GM19023 (cell line): ENCODE measurements at regions not wholly inside any gene's neighbourhood (a gene's known extent, or its start where the extent isn't known, plus 50 kb on each side); places are given as distances from the start of the nearest gene placed in this dataset.

ENCODE experiments used
- ATAC-seq: cut with Tn5 transposase; IDR thresholded peaks from one replicate; pipeline ENCODE4 v1.9.1; 2021; ENCODE audit warnings: mild to moderate bottlenecking, moderate library complexity; ENCODE audit not compliant: unreplicated experiment

DNA sequence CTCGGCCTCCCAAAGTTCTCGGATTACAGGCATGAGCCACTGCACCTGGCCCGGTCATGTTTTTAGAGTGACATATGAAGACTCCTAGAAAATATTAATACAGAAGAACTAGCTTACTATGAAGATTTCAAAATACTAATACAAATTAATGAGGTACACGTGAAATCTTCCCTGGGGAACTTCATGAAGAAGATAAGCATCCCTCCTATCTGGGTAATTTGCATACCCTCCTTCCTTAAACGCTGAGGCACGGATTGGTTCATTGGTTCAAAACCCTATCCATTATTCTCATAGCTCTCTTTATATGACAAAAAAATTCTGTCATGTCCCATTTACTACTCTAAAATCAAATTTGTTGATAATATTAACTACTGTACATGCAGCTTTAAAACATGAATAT, 224.8 kb upstream of the KLF14 start:
- ATAC-seq = no peak

DNA sequence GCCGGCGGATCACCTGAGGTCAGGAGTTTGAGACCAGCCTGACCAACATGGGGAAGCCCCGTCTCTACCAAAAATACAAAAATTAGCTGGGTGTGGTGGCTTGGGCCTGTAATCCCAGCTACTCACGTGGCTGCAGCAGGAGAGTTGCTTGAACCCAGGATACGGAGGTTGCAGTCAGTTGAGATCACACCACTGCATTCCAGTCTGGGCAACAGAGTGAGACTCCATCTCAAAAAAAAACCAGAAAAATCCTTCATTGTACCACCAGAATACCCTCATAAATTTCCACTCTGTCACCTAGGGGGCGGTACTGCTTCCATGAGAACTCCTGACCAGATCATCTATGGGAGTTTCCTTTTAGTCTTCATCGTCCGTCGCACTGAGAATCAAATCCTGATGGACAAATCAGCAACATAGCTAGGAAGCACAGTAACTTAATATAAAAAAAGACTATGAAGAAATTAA, 225.8 kb upstream of the KLF14 start:
- no peak for ATAC-seq

DNA sequence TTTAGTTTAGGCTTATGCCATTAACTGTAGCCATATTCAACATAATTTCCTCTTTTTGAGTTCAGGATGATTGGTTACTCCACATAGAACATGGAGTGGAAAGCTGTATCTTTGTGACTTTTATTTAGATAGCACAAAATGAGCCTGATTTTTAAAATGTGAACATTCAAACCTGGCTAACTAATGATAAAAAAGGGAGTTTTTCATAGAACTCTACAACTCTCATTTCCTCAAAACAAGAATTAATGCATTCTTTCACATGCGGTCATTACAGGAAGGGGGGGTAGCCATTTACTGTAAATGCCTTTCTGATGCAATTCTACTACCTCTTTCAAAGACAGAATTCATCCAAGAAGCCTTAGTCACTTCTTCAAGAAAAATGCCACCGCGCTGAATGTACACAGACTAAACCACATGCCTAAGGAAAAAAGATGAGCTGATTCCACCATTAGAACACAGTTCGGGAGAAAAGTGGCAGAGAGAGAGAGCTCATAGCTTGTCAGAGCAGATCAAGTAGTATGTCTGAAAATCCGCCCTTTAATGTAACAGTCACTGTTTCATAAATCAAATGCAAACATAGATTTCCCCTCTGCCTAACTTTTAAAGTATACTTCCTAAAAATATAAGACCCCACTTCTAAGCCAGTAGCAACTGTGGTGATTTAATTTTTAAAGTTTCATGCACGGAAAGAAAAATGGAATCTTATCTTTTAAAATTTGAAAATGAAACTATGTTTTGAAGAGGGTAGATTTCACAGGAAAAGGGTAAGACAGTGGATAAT, 226.4 kb upstream of the KLF14 start:
- ATAC-seq = no peak

DNA sequence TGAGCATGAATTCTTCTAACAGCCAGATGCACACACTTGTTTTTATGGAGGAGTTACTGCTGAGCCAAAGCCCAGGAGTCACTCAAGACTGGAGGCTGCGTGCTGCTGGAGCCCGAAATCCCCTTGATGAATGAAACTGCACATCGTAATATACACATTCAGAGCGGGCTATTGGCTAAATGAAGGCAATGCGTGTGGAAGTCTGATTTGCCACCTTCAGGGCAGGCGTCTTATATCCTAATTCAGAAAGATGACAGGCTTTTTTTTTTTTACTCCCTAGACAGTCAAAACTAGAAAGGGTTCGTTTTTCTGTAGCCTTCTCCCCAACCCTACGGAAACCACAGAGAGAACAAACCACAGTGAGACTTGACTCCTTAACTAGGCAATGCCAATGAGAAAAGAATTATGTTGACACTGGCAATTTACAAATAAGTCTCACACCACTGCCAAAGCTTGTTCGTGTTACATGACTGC, 227.2 kb upstream of the KLF14 start:
- peak; percentile 73 for ATAC-seq

DNA sequence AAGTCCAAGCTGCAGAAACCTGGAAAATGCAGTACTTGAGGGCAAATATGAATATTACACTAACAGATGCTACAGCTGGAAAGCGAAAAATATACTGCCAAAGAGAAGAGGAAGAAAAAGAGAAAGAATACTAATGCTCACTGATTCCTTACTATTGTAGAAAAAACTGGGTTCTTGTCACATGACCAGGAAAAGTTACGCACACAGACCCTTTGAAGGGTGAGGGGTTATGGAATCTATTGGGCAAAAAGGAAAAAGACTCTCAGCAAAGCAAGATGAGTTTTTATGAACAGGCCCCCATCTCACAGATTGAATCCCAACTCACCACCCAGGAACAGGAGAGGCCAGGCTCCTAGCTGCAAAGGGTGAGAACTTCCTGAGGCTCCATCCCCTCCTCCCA, 228.1 kb upstream of the KLF14 start:
- ATAC-seq = no peak

DNA sequence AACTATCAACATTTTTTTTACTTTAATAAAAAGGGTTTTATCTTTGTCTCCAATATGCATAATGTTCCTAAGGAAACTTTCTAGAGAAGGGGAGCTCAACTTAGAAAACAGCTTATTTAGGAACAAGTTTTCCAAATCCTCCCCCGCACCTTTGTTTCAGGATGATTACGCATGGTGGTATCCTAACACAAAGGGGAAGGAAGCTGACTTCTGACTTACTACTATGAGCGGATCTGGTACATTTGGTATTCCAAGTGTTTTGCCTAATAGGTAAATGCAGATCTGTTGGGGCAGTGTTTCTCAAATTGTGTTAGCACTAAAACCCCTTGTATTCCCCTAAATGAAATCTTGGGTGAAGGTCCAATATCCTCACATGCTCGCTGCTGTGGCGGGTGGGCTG, 229.3 kb upstream of the KLF14 start:
- ATAC-seq = no peak

DNA sequence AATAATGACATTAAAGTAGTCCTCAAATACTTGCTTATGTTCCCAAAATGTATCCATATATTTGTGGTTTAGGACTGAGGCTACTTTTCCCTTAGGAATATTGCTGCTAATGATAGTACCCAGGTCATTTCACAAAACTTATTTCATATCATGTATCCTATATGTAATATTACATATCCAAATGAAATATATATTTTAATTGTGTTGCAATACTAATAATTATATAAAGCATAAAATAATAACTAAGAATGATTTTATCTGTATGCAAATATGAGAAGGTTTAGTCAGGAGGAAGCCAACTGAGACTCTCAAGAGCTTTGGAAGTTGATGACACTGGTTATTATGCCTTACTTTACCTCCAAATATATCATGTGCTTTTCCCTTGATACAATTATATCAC, 231.5 kb upstream of the KLF14 start:
- no peak for ATAC-seq

DNA sequence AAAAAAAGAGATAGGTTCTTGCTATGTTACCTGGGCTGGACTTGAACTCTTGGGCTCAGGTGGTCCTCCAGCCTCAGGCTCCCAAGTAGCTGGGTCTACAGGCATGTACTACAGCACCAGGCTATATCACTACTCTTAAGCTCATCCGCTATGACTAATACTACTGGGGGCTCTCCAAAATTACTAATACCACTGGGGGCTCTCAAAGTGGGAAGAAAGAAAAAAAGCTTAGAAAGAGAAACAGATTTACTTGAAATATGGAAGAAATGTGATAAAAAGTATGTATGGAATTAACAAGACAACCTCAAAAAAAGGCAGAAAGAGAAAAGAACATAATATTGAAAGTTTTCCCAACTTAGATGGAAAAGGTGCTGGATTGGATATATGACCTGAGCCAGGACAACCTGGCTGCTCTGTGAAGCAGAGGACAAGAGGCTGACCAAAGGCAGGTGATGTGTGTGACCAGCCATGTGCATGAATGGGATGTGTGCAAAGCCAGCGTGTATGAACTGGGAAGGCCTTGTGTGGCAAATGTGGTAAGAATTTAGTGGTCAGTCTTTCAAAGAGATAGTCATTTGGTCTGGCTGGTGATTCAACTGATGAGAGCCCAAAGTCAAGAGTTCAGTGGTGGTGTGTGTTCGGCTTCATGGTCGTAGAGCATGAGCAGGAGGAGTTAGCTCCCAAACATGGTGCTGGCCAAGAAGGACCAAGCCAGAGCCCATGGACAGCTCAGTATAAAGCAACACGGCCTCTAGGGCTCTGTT, 232.4 kb upstream of the KLF14 start:
- ATAC-seq = peak; percentile 69

DNA sequence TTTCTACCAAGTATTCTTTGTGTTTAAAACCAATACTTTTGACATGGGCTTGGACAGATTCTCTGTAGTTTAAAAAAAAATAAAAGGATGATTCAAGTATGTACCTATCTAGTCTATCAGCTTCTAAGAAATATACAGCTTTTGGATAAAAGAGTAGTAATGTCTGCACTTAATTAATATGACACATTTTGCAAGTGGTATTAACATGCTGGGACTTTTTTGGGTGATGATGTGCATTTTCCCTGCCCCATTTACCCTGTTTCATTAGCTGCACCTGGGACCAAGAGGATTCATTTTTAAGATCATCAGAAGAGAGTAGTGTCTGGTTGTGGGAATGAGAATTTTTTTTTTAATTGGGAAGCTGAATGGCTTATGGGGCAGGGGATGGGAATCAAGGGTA, 236.2 kb upstream of the KLF14 start:
- ATAC-seq = no peak

DNA sequence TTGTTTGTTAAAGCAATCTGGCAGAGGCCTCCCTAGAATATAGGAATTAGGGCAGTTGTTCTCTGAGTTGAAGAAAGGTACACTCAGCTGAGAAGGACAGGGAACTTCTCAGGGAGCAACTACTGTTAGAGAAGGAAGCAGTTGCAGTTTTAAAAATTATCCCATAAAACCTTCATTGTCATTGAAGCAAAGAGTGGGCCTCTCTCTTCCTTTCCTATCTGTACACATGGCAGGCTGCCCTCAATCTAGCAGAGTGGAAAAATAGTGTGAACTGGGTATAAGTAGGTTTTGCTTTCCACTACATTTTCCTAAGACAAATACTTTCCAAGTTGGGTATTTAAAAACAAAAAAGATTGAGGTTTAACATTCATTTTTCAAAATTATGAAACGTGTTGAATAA, 236.7 kb upstream of the KLF14 start:
- ATAC-seq = no peak

DNA sequence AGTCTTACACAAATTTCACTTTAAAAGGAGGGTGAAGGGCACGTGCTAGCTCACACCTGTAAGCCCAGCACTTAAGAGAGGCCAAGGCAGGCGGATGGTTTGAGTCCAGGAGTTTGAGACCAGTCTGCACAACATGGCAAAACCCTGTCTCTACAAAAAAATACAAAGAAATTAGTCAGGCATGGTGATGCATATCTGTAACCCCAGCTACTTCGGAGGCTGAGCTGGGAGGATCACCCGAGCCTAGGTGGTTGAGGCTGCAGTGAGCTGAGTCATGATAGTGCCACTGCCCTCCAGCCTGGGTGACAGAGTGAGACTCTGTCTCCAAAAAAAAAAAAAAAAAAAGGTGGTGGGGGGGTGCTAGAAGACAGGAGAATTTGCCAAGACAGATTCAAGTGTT, 237.3 kb upstream of the KLF14 start:
- ATAC-seq = no peak

DNA sequence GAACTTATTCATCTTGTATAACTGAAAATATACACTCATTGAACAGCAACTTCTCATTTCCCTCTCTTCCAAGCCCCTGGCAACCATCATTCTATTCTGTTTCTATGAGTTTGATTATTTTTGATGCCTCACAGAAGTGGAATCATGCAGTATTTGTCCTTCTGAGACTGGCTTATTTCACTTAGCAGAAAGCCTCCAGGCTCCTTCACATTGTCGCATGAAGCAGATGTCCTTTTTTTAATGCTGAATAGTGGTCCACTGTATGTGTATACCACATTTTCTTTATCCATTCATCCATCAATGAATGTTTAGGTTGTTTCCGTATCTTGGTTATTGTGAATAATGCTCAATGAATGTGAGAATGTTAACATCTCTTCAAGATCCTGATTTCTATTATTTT, 238.2 kb upstream of the KLF14 start:
- ATAC-seq = no peak

DNA sequence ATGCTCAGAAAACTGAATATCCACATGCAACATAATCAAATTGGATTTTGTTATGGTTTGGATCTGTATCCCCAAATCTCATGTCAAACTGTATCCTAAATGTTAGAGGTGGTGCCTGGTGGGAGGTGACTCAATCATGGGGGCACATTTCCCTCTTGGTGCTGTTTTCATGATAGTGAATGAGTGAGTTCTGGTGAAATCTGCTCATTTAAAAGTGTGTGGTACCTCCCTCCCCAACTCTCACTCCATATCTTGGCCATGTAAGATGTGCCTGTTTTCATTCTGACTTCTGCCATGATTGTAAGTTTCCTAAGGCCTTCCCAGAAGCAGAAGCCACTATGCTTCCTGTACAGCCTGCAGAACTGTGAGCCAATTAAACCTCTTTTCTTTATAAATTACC, 239.6 kb upstream of the KLF14 start:
- no peak for ATAC-seq

DNA sequence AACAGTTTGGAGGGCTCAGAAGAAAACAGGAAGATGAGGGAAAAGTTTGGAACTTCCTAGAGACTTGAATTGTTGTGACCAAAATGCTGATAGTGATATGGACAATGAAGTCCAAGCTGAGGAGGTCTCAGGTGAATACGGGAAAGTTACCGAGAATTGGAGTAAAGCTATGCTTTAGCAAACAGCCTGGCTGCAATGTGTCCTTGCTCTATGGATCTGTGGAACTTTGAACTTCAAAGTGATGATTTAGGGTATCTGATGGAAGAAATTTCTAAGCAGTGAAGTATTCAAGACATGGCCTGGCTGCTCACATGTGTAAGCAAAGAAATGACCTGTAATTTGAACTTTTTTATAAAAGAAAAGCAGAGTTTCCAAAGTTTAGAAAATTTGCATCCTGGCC, 240.2 kb upstream of the KLF14 start:
- no peak for ATAC-seq

DNA sequence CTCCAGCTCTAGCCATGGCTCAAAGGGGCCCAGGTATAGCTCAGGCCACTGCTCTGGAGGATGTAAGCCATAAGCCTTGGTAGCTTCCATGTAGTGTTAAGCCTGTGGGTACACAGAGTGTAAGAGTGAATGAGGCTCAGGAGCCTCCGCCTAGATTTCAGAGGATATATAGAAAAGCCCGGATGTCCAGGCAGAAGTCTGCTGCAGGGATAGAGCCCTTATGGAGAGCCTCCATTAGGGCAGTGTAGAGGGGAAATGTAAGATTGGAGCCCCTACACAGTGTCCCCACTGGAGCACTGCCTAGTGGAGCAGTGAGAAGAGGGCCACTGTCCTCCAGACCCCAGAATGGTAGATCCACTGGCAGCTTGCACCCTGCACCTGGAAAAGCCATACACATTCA, 240.8 kb upstream of the KLF14 start:
- no peak for ATAC-seq

DNA sequence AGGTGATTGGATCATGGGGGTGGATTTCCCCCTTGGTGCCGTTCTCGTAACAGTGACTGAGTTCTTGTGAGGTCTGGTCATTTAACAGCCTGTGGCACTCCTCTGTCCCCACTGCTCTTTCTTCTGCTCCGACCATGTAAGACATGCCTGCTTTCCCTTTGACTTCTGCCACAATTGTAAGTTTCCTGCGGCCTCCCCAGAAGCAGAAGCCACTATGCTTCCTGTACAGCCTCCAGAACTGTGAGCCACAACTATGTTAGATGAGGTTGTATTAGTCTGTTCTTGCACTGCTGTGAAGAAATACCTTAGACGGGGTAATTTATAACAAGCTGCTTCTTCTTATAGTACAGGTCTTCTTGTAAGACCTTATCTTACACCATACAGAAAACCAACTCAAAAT, 241.7 kb upstream of the KLF14 start:
- no peak for ATAC-seq

DNA sequence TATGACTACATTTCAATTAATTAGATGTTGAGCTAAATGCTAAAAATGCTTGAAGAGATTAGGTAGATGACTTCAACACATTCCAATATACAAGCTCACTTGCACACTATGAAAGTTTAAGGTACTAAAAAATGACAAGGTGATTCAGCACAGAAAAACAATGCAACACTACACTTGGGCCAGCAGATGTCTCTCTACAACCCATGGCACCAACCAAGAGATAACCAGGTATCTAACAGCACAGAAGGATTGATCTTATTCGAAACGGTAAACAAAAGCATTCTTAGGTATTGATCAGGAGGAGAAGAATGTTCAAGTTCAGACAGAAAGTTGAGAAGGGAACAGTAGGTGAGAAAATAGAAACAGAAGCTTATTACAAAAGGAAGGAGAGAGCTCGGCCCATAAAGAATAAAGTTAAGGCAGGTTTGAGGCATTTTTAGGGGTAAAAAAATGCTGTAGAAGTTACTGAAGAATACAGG, 248.2 kb upstream of the KLF14 start:
- ATAC-seq = no peak

DNA sequence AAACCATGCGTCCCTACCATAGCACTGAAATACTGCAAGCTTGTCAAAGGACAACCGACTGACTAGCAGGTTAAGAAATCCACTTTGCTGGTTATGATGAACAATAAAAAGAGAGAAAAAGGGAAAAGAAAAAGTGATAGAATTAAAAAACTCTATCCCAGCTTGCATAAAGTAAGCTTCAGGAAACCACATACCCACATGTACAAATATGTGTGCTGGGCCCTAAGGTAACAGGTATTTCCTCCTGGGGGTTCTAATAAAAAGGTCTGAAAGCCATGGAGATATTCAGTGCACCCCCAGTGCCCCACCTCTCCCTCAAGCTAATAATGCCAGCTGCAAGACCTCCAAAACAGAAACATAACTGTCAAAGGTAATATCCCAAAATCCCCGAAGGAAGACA, 248.6 kb upstream of the KLF14 start:
- ATAC-seq = no peak

DNA sequence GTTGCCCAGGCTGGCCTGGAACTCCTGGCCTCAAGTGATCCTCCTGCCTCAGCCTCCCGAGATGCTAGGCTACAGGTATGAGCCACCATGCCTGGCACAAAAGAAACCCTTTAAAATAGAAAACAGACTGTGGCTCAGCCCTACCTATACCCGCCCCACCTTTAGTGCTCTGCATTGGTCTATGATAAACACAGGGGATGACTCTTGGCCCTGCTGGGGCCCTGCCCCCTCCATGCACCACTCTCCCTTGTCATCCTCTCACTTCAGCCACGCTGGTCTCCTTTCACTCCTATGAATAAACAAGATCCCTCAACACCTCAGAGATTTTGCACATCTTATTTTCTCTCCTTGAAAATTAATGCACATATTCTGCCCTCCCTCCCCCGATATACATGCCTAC, 251.4 kb upstream of the KLF14 start:
- no peak for ATAC-seq

DNA sequence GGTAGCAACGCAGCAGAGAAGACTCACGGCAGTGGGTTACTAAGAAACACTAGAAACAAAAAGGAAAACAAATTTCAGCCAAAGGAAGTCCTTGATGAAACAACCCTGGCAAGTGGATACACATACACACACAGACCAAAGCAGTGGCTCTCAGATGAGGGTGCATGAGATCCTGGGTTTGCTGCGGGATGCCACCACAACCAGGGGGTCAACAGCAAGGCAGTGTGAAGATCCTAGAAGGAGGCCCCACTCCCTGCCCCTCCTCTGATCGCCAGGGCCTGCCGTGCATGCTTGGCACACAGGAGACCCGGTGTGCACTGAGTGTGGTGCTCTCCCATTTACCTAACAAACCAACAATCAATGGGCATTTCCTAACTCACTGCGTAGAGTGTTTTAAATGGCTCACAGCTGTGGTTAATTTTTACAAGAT, 252.3 kb upstream of the KLF14 start:
- no peak for ATAC-seq

DNA sequence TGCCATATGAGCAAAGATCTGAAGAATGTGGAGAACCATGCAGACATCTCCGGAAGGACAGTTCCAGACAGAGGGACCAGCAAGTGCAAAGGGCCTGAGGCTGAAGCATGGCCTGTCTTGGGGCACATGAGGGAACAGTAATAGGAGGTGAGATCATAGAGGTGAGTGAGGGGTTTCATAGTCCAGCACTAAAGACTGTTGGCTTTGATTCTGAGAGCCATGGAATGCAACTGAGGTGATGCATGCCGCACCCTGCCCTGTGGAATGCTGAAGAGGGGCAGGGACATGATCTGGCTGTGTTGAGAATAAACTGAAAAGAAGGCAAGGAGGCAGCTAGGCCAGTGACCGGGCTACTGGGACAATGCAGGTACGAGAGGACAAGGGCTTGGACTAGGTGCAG, 253.1 kb upstream of the KLF14 start:
- no peak for ATAC-seq

DNA sequence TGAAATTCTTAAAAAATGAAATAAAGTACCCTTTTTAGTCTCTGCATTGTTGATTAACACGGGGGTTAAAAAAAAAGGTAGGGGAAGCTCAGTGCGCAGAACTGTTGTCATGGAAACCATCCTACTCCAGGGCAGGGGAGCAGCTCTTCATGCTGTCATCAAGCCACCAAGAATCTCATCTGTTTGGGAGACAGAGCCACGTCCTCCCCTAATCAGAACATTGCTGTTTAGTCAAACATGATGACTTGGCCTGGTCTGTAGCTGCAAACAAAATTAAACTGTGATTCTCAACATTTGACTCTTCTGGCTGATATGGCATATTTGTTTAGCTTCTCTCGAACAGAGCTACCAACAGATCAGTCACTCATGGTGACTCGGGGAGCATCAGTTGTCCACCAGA, 254.4 kb upstream of the KLF14 start:
- no peak for ATAC-seq
